OCI-LY3 (cell line): ENCODE measurements at regions not wholly inside any gene's neighbourhood (a gene's known extent, or its start where the extent isn't known, plus 50 kb on each side); places are given as distances from the start of the nearest gene placed in this dataset.

ENCODE experiments used
- H2AFZ ChIP-seq: fragments of 200-600, 300-600 bp; shearing (Covaris generic); 2 replicates; pipeline ENCODE4 v1.6.0; 2014; ENCODE audit warnings: antibody characterized with exemption, low read depth, low read length
- H3K27ac ChIP-seq: fragments of 200-600, 300-600 bp; sonication (generic); 2 replicates; pipeline ENCODE4 v1.5.1; 2014; ENCODE audit warnings: mild to moderate bottlenecking, low read length, moderate library complexity, mixed read lengths
- H3K27me3 ChIP-seq: fragments of 200-600, 300-600 bp; sonication (generic); 2 replicates; pipeline ENCODE4 v1.6.1; 2014; ENCODE audit warnings: low read depth, low read length, mixed read lengths
- H3K36me3 ChIP-seq: fragments of 200-600, 300-600 bp; sonication (generic); replicated peaks from 2 replicates; pipeline ENCODE3; 2014; ENCODE audit warnings: low read depth, low read length, mixed read lengths
- H3K4me1 ChIP-seq: fragments of 300-600, 200-600 bp; sonication (generic); 2 replicates; pipeline ENCODE4 v1.6.1; 2014; ENCODE audit warnings: low read length, mixed read lengths
- H3K4me2 ChIP-seq: fragments of 200-600, 300-600 bp; sonication (generic); 2 replicates; pipeline ENCODE4 v1.6.1; 2014; ENCODE audit warnings: low read length, mixed read lengths
- H3K4me3 ChIP-seq: fragments of 300-600, 200-600 bp; sonication (generic); 2 replicates; pipeline ENCODE4 v1.5.1; 2014; ENCODE audit warnings: antibody characterized with exemption, mild to moderate bottlenecking, low read length, moderate library complexity
- H3K79me2 ChIP-seq: fragments of 300-600, 200-600 bp; shearing (Covaris generic); 2 replicates; pipeline ENCODE4 v1.6.1; 2014; ENCODE audit warnings: mild to moderate bottlenecking, low read length, mixed read lengths
- H3K9ac ChIP-seq: fragments of 300-600, 200-600 bp; shearing (Covaris generic); 2 replicates; pipeline ENCODE4 v1.6.0; 2014; ENCODE audit warnings: mild to moderate bottlenecking, low read length, moderate library complexity
- H3K9me3 ChIP-seq: fragments of 200-600, 300-600 bp; shearing (Covaris generic); 2 replicates; pipeline ENCODE4 v1.6.1; 2014; ENCODE audit warnings: low read length, mixed read lengths; ENCODE audit not compliant: insufficient read depth
- H4K20me1 ChIP-seq: fragments of 200-600, 300-600 bp; sonication (generic); 2 replicates; pipeline ENCODE4 v1.6.1; 2016; ENCODE audit warnings: low read length, mixed read lengths; ENCODE audit not compliant: insufficient read depth
- CTCF ChIP-seq: fragments of 200-600, 300-600 bp; sonication (generic); IDR thresholded peaks from 2 replicates; pipeline ENCODE4 v1.5.1; 2014; ENCODE audit warnings: antibody characterized with exemption, low read length, low read depth
- EZH2phosphoT487 ChIP-seq: fragments of 200-600 bp; shearing (Covaris generic); IDR thresholded peaks from 2 replicates; pipeline ENCODE4 v1.6.1; 2018; ENCODE audit warnings: antibody characterized with exemption, mixed run types, low read depth

DNA sequence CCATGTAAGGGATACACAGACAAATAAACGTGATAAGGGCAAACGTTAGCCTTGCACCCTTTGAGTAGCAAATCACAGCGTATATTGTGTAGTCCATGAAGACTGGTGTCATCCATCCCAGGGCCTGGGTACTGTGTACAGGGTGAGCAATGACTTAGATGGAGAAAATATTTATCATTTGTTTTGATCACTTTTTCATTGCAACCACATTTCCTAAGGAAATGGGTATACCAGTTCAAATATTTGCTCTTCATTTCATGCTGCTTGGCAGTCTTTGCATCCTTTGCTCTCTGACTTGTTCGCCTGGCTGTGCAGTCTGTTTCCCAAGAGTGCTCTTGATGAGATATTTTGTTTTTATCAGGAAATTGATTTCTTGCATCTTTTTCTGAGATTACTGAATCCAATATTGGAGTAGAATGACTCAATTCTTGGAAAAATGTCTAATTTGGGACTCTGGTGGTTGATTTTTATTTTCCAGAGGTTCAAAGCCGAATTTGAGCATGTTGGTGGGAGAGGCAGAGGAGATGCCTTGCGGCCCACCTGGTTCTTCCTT lies 424.6 kb upstream of the SEMA6D start:
- Histone ChIP-seq H3K9me3 (no peaks in the 10 kb centered on the region), H4K20me1 (no peaks in the 10 kb centered on the region), H3K9ac (no peak overlapping the region), H3K27me3 (no peaks in the 10 kb centered on the region), H2AFZ (no peak overlapping the region), H3K36me3 (no peaks in the 10 kb centered on the region), H3K4me2 (no peak overlapping the region), H3K4me1 (no peaks in the 10 kb centered on the region), H3K27ac (no peak overlapping the region), H3K4me3 (no peak overlapping the region), H3K79me2 (no peaks in the 10 kb centered on the region)
- TF ChIP-seq CTCF = no peak
- TF ChIP-seq EZH2phosphoT487 = no peak

DNA sequence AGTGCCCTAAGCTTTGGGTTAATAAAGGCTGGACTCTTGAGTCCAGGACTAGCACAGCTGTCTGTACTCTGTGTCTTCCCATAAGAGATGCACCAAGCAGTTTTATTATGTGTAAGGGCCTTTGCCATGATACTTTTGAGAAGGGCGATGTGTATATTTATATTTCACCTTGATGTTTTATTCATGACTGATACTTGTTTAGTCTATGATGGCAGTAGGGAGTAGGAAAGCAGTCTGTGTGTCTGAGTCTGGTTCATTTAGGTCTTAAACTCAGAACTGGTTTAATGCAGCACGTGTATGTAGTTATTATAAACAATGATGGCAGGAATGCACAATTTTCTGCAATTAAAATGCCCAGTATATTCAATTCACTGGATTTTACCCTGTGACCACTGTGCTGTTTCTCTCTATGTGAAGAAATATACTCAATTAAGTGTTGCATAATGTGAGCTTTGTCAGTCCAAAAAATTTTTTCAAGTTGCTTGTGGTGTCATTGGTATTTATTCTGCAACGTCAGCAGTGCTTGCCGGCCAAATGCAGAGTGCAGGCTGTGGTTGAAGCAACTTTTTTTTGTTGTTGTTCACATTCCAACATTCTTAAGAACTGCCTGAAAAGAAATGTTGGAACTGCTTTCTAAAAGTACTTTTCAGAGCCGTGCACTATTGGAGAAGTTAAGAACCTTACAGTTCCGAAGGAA lies 423.7 kb upstream of the SEMA6D start:
- Histone ChIP-seq H3K9me3 (no peaks in the 10 kb centered on the region), H3K4me1 (no peaks in the 10 kb centered on the region), H3K27ac (no peak overlapping the region), H3K4me3 (no peak overlapping the region), H3K4me2 (no peak overlapping the region), H3K27me3 (no peaks in the 10 kb centered on the region), H4K20me1 (no peaks in the 10 kb centered on the region), H3K36me3 (no peaks in the 10 kb centered on the region), H3K9ac (no peak overlapping the region), H3K79me2 (no peaks in the 10 kb centered on the region), H2AFZ (no peak overlapping the region)
- TF ChIP-seq CTCF (no peak), EZH2phosphoT487 (no peak)

DNA sequence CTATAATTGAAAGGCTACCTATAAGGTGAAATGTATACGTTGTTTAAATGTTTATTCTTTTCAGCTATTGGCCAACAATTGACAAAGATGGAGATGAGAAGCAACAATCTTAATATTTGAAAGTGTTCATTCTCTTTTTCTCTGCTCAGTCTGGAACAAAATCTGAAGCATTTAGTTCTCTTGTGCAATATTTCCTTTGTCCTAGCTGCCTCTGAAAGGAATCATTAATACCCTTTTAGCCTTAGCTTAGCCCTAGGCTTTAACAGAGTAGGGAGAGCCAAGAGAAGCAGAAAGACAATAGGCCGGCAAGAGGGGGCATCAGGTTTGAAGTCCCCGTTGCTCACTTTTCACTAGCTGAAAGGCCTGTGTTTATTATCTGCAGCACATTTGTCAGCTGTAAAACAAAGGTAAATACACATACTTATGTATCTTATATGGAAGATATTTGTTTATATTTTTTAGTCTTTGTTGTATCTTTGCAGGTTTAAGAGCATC lies 422.5 kb upstream of the SEMA6D start:
- H4K20me1 ChIP-seq = no peaks in the 10 kb centered on the region
- no peaks in the 10 kb centered on the region for H3K27me3 ChIP-seq
- no peaks in the 10 kb centered on the region for H3K36me3 ChIP-seq
- H3K27ac ChIP-seq = no peak overlapping the region
- H3K4me1 ChIP-seq = no peaks in the 10 kb centered on the region
- TF ChIP-seq EZH2phosphoT487 = no peak
- TF ChIP-seq CTCF = no peak
- H3K4me2 ChIP-seq = no peak overlapping the region
- no peak overlapping the region for H2AFZ ChIP-seq
- H3K9me3 ChIP-seq = no peaks in the 10 kb centered on the region
- no peak overlapping the region for H3K4me3 ChIP-seq
- no peak overlapping the region for H3K9ac ChIP-seq
- H3K79me2 ChIP-seq = no peaks in the 10 kb centered on the region

DNA sequence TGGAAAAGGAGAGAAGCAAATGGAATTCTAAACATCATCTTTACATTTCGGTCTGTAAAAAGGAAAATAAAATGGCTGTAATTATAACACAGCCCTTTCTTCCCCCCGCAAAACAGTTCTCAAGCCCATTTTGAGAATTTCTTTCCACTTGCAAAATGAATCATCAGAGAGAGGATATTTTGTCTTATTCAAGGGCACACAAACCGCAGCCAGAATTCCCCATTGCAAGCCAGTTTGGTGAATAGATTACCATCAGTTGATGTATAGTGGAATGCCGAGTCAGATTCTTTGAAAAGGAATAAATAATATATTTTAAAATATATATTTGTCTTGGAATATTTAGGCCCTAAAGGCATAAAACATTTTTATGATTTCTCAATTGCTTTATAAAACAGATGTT lies 420.4 kb upstream of the SEMA6D start:
- TF ChIP-seq EZH2phosphoT487 (no peak), CTCF (no peak)
- Histone ChIP-seq H3K4me2 (no peak overlapping the region), H4K20me1 (no peaks in the 10 kb centered on the region), H3K9me3 (no peaks in the 10 kb centered on the region), H3K4me1 (no peaks in the 10 kb centered on the region), H2AFZ (no peak overlapping the region), H3K4me3 (no peak overlapping the region), H3K27me3 (no peaks in the 10 kb centered on the region), H3K27ac (no peak overlapping the region), H3K9ac (no peak overlapping the region), H3K79me2 (no peaks in the 10 kb centered on the region), H3K36me3 (no peaks in the 10 kb centered on the region)
